ENCODE measurements at regions not wholly inside any gene's neighbourhood (a gene's known extent, or its start where the extent isn't known, plus 50 kb on each side); places are given as distances from the start of the nearest gene placed in this dataset.

DNA sequence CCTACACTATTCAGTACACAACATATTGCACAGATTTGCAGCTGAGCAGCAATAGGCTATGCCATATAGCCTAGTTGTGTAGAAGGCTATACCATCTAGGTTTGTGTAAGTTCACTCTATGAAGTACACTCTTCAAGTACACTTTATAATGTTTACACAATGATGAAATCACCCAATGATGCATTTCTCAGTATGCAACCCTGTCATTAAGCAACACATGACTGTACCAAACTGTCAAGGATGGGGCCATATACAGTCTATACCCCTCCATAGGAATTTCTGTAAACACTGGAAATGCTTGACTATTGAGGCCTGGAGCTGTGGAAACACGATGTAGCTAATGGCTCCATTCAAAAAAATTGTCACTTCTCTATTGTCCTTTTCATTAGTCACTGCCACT lies 535.4 kb downstream of the EPM2A start:
- peak overlapping the region; percentile 22; the same call in 1 of the 2 replicates for H3K27ac ChIP-seq
- TF ChIP-seq CTCF (IDR thresholded peaks at IDR 0.05) (no peak), ZFX (IDR thresholded peaks at IDR 0.05; ENCODE audit: borderline replicate concordance) (no peak)

- TF ChIP-seq ZFX (IDR thresholded peaks at IDR 0.05; ENCODE audit: borderline replicate concordance) (no peak), CTCF (IDR thresholded peaks at IDR 0.05) (no peak)
- H3K27ac ChIP-seq: peak overlapping the region; percentile 57
Observed at GRCh38 chr6:145204301-145204700, 531.0 kb downstream of the EPM2A start.

- TF ChIP-seq CTCF (IDR thresholded peaks at IDR 0.05): no peak
- no peak for TF ChIP-seq ZFX (IDR thresholded peaks at IDR 0.05; ENCODE audit: borderline replicate concordance)
Observed at GRCh38 chr6:145206247-145206907, 528.9 kb downstream of the EPM2A start.

DNA sequence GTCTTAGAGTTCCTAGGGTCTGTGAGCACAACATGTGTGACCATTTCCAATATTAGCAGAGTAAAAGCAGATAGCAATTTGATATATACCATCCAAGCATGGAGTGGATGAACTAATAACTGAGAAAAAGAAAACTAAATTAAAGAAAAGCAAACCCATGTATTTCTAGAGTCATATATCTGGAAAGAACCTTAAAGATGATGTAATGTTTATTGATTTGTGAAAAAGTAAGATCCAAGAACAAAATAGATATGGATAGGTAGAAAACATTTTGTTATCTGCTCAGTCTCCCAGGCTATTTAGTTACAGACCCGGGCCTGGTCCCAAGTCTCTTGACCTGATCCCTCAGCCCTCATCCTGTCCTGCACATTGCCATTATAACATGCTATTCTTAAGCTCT lies 526.8 kb downstream of the EPM2A start:
- H3K27ac ChIP-seq: no peak overlapping the region
- TF ChIP-seq ZFX (IDR thresholded peaks at IDR 0.05; ENCODE audit: borderline replicate concordance): no peak
- TF ChIP-seq CTCF (IDR thresholded peaks at IDR 0.05): no peak

More at GRCh38 chr6:145206247-145206907, 528.9 kb downstream of the EPM2A start:
- H3K27ac ChIP-seq: no peak overlapping the region

GRCh38 chr6:145209272-145209671 lies 526.0 kb downstream of the EPM2A start:
- no peak for TF ChIP-seq ZFX (IDR thresholded peaks at IDR 0.05; ENCODE audit: borderline replicate concordance)
- H3K27ac ChIP-seq: no peak overlapping the region

- peak overlapping the region; percentile 20; the same call in 1 of the 2 replicates for H3K27ac ChIP-seq
- no peak for TF ChIP-seq ZFX (IDR thresholded peaks at IDR 0.05; ENCODE audit: borderline replicate concordance)
- no peak for TF ChIP-seq CTCF (IDR thresholded peaks at IDR 0.05)
Observed at GRCh38 chr6:145212813-145213212, 522.5 kb downstream of the EPM2A start.

- TF ChIP-seq ZFX (IDR thresholded peaks at IDR 0.05; ENCODE audit: borderline replicate concordance): no peak
- no peak for TF ChIP-seq CTCF (IDR thresholded peaks at IDR 0.05)
- peak overlapping the region; percentile 20; the same call in 1 of the 2 replicates for H3K27ac ChIP-seq
Observed at GRCh38 chr6:145213614-145214013, 521.7 kb downstream of the EPM2A start.

DNA sequence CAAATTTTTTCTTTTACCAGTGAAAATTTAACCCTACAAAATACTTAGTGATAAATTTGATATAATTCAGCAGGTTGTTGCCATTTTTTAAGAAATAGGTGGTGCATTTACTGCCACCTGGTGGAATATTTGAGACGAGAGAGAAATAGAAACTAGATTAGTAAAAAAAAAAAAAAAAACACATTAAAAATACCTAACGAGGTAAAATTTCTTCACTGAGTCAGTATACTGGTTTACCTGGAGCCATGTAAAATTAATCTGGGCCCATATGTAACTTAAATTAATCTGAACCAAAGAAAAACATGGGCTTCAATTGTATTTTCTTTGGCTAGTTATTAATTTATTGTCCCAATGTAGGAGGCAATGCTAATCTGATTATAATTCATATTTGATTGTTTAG lies 520.8 kb downstream of the EPM2A start:
- no peak overlapping the region for H3K27ac ChIP-seq
- no peak for TF ChIP-seq ZFX (IDR thresholded peaks at IDR 0.05; ENCODE audit: borderline replicate concordance)
- TF ChIP-seq CTCF (IDR thresholded peaks at IDR 0.05): peak; percentile 78

Measured in 22Rv1 (cell line).